Gastrocnemius medialis (tissue), 4 donors: ENCODE measurements at regions not wholly inside any gene's neighbourhood (a gene's known extent, or its start where the extent isn't known, plus 50 kb on each side); places are given as distances from the start of the nearest gene placed in this dataset.

Source experiments
- CTCF ChIP-seq, 5 experiments: fragments of 450-650 bp in 3 of 5; fragments of 200-600 bp in 2 of 5; sonication (generic) in 2 of 5; IDR thresholded peaks in 4 of 5; conservative IDR thresholded peaks in 1 of 5; 1 replicate in 4 of 5; 2 replicates in 1 of 5; pipeline ENCODE4 v1.5.1; 2016 to 2019; ENCODE audit warnings: antibody characterized with exemption in 5 of 5, mild to moderate bottlenecking in 3 of 5, moderate library complexity in 3 of 5
- POLR2A ChIP-seq, 2 donors: fragments of 450-650 bp; IDR thresholded peaks; one replicate each; pipeline ENCODE4 v1.6.1; 2017; ENCODE audit warnings: antibody characterized with exemption in 2 of 2, mild to moderate bottlenecking in 2 of 2, moderate library complexity in 2 of 2

GRCh38 chr13:68948586-68948985 lies 1159.0 kb upstream of the ATXN8OS start:
- TF ChIP-seq POLR2A (IDR thresholded peaks at IDR 0.05) (no peak), CTCF (IDR thresholded peaks at IDR 0.05 in 4 of 5, conservative IDR thresholded peaks at IDR 0.05 in 1 of 5) (no peak)
